Fibroblast of skin of right biceps (primary cell): ENCODE measurements at regions not wholly inside any gene's neighbourhood (a gene's known extent, or its start where the extent isn't known, plus 50 kb on each side); places are given as distances from the start of the nearest gene placed in this dataset.
"Not testable (repeated sequence)": the region's sequence is repeated elsewhere in the genome, so short reads cannot be mapped to it uniquely, and the experiment has no call there.

Experiments used
- DNase-seq: peaks from one replicate; pipeline ENCODE4 v3.0.0-alpha.2; 2013

DNA sequence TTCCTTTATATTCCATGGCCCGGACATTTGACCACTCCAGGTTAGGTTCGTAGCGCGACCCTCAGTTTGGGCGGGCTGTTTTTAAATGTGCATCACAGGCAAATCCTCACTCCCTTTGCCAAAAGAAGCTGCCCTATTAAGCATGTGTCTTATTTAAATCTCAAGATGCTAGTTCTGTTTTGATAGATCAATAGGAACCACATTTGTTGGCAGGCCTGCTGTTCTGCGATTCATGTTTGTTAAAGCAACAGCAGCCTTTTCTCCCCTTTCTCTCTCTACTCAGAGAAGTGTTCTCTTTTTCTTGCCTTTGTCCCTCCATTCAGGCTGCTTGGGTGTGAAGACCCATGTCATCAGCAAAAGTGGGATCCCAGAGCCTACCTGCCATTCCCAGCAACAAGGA lies 212.0 kb upstream of the SSTR4 start:
- DNase-seq: no peak

DNA sequence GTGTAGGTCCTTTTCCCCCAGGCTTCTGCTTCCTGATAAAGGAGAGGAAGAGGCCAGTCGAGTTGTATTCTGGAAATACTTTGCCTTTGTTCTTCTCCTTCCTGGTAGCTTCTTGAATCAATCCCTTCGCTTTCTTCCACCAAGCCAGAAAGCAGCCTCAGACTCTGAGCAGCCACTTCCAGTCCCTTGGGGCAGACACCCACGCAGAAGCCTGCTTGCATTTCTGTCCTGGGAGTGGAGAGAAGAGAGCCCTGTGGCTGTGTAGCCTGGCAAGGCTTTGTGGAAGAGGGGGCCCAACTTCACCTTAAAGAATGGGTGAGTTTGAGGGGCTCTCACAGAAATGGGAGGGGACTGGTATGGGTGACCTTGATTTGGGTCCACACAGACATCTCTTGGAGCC lies 211.0 kb upstream of the SSTR4 start:
- no peak for DNase-seq

DNA sequence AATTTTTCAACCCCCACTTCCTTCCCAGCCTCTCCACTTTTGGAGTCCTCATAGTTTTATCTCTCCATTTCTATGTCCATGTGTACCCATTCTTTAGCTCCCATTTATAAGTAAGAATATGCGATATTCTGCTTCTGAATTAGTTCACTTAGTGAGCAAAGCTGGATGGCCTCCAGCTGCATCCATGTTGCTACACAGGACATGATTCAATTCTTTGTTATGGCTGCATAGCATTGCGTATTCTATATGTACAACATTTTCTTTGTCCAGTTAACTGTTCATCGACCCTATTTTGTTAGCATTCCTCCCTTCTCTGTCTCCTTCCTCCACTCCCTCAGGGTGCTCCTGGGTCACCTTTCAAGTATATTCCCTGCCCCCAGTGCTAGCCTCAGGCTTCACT lies 210.0 kb upstream of the SSTR4 start:
- peak; percentile 71 for DNase-seq

DNA sequence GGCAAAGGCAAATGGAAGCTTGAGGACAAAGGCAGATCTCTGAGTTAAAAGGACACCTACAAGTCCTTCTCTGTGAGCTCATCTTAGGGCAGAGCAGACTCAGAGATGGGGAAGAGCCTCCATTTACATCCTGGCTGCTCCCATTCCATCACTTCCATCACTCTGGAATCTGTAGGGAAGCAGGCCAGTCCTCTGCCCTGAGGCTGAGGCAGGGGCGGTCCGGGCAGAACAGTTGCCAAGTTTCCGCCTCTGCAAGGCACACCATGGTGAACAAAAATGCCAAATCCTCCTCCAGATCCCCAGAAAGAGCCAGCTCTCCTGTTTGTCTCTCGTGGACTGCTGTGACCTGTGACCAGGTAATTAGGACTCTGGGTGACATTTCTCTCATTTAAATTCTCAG lies 209.6 kb upstream of the SSTR4 start:
- DNase-seq: no peak

DNA sequence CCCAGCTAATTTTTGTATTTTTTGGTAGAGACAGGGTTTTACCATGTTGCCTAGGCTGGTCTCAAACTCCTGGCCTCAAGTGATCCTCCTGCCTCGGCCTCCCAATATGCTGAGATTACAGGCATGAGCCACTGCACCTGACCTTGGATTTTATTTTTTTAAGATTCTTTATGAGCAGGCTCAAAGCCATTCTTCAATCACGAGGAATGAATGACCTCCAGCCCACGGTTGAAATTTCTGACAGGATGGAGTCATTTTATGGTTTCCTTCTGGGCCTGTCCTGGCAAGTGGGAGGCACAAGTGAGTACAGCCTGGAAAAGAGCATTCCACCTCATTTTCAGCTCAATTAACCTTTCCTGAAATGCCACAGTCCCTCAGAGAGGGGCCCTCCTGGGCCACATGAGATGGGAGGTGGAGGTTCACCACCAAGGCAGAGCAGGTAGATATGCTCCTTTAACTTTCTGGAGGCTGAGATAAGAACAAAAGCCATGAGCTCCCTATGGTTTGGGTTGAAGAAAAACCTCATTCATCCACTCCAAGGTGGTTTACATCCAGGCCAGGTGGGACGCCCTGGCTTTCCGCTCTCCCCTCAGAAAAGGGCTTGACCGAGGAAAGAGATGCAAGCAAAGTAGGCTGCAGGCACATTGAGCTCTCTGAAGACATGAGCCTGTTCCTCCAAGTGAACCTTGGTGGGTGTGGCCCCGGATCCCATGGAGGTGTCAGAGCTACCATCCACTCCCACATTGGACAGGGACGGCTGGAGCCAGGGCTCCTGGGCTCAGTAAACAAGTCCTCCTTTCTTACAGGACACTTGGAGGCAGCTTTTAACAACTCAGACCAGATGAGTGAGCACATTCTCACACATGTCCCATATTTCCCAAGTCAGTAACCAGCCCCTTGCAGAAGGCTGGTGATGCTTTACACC lies 208.5 kb upstream of the SSTR4 start:
- DNase-seq: no peak

DNA sequence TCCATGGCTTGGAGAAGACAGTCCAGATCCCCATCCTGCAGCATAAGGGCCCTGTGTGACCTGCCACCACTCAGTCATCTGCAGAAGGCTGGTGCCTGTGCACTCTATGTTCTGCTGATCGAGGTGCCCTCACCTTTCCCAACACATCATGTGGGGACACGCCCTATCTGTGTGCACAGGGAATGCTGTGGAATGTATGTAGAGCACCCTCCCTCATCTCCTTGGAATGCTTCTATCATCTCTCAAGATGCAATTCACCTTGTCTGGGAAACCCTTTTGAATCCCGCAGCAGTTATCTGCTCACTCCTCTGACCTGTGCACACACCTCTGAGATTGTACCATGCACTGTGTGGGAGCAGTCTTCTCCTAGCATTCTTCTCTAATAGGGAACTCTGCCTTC lies 207.2 kb upstream of the SSTR4 start:
- DNase-seq: no peak

DNA sequence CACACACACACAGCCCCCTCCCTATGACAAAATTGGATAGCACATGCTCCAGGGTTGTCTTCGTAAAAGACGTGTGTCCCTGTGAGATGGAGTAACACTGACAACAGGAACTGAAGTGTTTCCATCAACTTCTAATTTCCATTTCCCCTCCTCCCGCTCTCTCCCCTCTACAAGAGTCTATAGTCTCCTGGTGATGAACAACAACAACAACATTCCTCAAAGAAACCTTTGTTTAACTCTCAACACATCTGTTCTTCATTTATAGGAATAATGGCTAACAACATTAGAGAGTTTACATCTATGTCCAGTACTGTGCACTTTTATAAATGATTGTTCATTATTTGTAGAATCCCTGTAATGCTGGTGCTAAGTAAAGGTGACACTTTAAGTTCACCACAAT lies 205.8 kb upstream of the SSTR4 start:
- DNase-seq: no peak

DNA sequence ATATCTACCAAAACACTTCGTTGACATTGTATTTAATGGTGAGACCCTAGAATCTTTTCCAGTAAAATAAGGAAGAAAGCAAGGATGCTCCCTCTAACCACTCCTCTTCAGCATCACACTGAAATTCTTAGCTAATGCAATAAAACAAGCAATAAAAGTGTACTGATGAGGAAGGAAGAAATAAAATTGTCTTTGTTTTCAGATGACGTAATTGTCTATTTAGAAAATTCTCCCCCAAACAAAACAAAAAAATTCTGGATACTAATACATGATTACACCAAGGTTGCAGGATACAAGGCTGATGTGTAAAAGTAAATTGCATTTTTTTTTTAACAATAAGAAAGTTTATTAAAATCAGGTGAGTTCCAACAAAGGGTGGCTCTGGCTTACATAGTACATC lies 205.0 kb upstream of the SSTR4 start:
- DNase-seq: no peak

DNA sequence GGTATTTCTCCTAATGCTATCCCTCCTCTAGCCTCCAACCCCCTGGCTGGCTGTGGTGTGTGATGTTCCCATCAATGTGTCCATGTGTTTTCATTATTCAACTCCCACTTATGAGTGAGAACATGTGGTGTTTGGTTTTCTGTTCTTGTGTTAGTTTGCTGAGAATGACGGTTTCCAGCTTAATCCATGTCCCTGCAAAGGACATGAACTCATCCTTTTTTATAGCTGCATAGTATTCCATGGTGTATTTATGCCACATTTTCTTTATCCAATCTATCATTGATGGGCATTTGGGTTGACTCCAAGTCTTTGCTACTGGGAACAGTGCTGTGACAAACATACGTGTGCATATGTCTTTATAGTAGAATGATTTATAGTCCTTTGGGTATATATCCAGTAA lies 204.4 kb upstream of the SSTR4 start:
- not testable (repeated sequence) for DNase-seq

DNA sequence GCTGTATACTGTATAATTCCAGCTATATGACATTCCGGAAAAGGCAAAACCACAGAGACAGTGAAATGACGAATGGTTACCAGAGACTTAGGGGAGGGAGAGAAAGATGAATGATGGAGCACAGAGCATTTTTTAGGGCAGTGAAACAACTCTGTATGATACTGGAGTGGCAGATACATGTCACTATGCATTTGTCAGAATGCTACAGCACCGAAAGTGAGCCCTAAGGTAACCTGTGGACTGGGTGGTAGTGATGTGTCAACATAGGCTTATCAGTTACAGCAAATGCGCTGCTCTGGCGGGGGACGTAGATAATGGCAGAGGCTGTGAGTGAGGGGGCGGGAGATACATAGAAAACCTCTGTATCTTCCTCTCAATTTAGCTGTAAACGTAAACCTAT lies 201.3 kb upstream of the SSTR4 start:
- DNase-seq: peak; percentile 77

DNA sequence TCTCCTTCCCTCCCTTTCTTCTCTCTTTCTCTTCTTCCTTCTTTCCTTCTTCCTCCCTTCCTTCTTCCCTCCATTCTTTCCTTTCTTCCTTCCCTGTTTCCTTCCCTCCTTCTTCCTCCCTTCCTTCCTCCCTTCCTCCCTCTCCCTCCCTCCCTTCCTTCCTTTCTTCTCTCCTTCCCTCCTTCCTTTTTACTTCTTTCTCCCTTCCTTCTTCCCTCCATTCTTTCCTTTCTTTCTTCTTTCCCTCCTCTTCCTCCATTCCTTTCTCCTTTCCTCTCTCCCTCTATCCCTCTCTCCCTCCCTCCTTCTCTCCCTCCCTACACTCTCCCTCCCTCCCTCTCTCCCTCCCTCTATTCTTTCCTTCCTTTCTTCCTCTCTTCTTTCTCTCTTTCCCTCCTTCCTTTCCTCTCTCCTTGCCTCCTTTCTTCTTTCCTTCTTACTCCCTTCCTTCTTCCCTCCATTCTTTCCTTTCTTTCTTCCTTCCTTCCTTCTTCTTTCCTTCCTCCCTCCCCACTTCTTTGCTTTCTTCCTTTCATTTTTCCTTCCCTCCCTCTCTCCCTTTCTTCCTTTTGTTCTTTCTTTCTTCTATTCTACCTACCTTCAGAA lies 200.4 kb upstream of the SSTR4 start:
- DNase-seq: no peak

DNA sequence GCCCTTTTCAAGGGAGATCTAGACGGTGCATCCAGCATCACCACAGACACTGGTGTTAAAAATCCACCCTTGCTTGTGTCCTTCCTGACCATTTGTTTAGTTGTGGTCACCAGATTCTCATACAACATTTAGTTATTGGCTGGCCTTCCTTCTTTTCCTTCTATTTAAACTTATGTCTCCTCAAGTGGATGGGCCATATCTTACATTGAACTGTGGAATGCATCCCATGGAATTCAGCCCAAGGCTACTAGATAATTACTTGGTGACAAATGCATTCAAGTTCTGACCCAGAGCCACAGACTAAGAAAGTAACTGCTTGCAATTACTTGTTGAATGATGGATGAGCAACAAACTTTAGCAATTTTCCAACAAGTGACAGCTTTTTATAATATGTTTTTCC lies 198.9 kb upstream of the SSTR4 start:
- DNase-seq: peak; percentile 82

DNA sequence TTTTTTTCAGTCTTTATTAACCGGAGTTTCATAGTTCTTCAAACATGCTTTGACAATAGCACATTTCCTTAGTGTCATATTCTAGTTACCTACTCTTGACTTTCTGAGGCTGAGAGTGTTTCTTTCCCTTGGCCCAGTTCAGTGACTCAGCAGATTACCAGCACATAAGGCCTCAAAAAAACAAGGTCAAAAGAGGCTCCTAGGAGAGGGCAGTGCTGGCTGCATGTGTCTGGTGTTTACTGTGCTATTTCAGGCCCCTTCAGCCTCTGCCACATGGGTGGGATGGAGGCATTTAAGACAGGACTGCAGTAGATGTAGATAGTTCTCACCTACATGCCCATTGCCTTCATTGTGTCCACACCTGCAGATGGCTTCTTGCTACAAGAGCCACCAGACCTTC lies 198.2 kb upstream of the SSTR4 start:
- DNase-seq: peak; percentile 46

DNA sequence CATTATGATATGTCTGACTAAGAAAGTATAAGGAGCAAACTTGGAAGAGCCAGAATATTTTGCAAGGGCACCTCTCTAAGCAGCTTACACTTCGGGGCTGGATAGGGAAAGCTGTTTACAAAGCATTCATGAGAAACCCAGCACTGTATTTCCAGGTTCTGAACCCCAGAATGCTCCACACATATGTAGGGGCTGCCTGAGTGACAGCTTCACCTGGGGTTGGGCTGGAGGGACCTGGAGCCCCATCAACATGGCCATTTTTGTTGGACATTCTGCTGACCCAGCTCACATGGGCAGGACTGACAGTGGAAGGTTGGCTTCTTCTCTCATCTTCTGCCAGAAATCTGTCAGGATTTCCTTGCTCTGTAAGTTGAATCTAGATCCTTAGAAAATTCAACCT lies 197.1 kb upstream of the SSTR4 start:
- no peak for DNase-seq

DNA sequence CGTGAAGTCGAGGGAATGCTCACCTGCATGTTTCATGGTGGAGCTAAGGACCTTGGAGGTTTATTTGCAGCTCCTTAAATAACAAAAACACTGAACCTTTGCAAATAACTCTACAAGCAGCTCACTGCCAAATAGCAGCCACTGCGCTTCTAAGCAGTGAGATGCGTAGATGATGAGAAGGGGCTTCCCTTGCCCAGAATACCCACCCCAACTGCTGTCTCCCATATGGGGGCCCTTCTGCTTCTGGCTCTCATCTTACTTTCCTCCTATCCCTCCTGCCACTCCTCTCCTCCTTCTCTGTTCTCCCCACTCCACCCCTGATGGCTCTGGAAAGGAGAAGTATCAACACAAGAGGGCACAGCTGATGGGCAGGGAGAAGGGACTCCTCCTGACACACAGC lies 193.3 kb upstream of the SSTR4 start:
- no peak for DNase-seq

DNA sequence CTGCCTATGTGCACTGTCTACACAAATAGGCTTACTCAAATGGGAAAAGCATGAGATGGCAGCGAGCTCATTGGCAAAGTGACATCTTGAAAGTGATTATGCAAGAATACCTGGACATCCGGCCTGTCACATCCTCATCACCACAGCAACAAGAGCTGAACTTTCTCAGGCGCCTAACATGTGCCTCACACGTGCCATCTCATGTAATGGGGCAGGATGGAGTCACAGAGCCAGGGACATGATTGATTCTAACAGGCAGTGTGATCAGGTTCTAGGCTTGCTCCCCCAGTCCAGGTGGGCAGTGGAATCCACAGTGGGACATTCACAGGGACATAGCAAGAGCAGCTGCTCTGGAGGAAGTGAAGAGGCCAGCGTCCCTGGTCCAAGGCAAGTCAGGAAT lies 192.3 kb upstream of the SSTR4 start:
- DNase-seq: no peak

DNA sequence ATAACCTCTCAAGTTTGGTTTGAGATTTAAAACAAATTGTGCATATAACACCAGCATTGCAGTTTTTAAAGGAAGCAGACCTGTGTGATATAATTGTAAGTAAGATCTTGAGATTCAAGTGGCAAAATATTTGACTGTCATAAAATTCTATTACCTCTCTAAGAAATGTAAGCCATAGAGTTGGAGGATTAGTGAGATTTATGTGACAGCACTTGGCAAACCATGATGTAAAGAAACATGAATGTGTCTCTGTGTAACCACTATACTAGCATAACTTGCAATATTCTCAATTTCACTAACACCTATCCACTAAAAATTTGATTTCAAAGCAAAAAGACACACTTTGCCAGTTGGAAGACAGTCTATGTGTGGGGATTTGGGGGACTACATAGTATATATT lies 190.2 kb upstream of the SSTR4 start:
- no peak for DNase-seq

DNA sequence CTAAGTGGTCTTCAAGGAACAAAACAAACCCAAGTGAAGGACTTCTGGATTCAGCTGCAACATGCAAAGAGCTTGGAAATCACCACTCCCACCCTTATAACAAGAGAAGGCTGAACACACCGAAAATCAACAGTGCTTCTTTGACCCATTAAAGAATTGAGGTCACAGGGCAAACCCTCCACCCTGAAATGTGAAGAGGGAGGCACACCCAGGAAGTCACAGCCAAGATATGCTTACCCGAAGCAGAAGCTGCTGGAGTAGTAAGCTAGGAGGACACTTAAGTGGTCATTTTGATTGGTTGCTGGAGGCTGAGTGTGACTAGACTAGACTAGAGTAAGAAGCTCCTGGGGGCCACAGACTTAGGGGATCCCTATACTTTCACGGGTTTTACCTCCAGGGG lies 188.2 kb upstream of the SSTR4 start:
- no peak for DNase-seq

DNA sequence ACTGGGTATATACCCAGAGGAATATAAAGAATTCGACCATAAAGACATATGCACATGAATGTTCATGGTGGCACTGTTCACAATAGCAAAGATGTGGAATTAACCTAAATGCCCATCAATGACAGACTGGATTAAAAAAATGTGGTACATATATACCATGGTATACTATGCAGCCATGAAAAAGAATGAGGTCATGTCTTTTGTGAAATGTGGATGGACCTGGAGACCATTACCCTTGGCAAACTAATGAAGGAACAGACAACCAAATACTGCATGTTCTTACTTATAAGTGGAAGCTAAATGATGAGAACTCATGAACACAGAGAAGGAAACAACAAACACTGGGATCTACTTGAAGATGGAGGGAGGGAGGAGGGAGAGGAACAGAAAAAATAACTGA lies 186.7 kb upstream of the SSTR4 start:
- DNase-seq: no peak

DNA sequence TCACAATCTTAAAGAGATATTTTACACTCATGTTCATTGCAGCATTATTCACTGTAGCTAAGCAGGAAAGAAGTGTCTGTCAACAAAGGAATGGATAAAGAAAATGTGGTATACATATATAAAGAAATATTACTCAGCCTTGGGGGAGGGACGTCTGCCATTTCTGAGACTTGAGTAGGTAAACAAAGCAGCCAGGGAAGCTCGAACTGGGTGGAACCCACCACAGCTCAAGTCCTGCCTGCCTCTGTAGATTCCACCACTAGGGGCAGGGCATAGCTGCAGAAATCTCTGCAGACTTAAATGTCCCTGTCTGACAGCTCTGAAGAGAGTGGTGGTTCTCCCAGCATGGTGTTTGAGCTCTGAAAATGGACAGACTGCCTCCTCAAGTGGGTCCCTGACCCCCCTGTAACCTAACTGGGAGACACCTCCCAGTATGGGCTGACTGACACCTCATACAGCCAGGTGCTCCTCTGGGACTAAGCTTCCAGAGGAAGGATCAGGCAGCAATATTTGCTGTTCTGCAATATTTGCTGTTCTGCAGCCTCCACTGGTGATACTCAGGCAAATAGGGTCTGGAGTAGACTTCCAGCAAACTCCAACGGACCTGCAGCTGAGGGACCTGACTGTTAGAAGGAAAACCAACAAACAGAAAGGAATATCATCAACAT lies 183.3 kb upstream of the SSTR4 start:
- peak; percentile 50 for DNase-seq

DNA sequence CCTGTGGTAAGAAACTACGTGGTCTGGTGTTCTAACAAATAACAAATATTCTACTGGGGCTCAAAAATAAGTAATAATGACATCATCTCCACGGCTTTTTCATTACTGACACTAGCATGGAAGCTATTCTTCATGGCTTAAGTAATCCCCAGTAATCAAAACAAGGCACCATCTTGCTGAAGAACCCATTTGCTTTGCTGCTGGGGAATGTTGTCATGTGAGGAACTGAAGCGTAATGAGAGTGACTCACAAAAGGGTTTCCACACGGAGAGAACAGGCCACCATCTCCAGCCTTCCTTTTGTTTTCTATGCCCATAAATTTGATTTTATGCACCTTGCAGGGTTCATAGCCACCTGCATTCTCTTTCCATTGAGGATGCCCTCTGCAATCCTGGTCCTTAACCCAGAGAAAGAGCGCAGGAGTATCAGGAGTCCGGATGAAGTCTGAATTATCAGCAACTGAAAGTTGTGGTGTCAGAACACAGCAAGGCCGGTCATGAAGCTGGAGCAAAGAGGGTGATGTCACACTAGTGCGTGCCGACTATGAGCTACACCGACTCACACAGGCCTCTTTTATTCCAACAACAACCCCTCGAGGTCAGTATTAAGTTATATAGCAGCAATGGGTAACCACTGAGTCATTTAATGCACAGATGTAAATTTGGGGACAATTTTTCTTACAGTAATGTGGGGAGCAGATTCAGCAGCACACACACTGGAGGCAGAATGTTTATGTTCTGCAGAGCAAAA lies 173.7 kb upstream of the SSTR4 start:
- DNase-seq: peak; percentile 72

DNA sequence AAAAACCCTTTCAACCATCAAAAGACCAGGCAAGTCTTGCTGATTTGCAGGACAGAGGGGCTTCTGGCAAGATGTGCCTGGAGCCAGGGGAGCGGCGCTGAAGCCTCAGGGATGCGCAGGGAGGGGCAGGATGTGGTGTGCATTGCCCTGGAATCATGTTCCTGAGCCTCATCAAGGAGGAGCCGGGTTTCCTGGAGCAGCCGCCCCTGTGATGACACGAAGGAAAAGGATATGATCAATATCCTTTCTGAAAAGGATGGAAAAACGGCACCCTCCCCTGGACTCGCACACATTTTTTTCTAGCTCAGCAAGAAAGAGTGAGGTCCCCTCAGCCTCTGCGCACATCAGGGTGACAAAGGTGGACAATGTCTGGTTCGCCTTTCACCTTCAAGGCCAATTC lies 173.1 kb upstream of the SSTR4 start:
- DNase-seq: peak; percentile 56

DNA sequence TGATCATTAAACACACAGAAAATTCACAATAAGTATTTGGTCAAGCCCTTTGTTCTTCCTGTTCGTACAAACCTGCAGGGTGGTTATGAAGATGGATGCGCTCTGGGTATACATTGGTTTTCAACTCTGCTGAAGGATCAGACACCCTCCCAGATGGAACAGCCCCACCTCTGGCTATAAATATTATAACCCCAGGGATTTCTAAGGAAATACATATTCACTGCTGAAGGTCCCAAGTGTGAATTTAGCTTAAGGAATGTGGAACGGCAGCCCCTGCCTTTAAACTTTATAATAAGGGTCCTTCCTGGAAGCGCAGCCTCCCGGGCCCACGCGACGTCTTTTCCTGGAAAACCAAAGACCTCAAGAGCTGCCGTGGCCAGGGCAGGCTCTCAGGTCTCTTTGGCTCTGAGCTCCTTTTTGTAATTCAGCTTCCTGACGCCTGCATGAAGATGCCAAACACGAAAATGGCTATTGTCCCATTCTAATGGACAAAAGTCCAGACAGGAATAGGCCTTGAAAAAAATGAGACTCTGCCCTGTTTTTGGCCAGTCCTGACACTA lies 172.4 kb upstream of the SSTR4 start:
- DNase-seq: no peak
